A549 (cell line): ENCODE measurements at regions not wholly inside any gene's neighbourhood (a gene's known extent, or its start where the extent isn't known, plus 50 kb on each side); places are given as distances from the start of the nearest gene placed in this dataset.

Experiments
- EP300 ChIP-seq, 2 experiments: fragments of >200 bp; sonication (Bioruptor Twin); formaldehyde crosslinking; IDR thresholded peaks; 2 replicates in 1 of 2; 3 replicates in 1 of 2; pipeline ENCODE4 v1.6.1; 2016 to 2017
- PHF8 ChIP-seq: fragments of 200-600 bp; sonication (generic); IDR thresholded peaks from 2 replicates; pipeline ENCODE4 v1.6.1; 2016; ENCODE audit warnings: low read depth, mild to moderate bottlenecking, antibody characterized with exemption, moderate library complexity, borderline replicate concordance
- POLR2AphosphoS2 ChIP-seq: conservative IDR thresholded peaks from 2 replicates; pipeline ENCODE4 v1.6.1; 2012; ENCODE audit warnings: low read length, improper control_type of control experiment, inconsistent platforms
- TF ChIP-seq, protein P1 (sequence below): fragments of >200 bp; sonication (Bioruptor Twin); formaldehyde crosslinking; IDR thresholded peaks from 3 replicates; pipeline ENCODE4 v1.5.1; 2016
- TF ChIP-seq, protein P2 (sequence below): fragments of 200-600 bp; sonication (generic); IDR thresholded peaks from 2 replicates; pipeline ENCODE4 v1.6.1; 2016; ENCODE audit warnings: antibody characterized with exemption, mild to moderate bottlenecking, moderate library complexity

DNA sequence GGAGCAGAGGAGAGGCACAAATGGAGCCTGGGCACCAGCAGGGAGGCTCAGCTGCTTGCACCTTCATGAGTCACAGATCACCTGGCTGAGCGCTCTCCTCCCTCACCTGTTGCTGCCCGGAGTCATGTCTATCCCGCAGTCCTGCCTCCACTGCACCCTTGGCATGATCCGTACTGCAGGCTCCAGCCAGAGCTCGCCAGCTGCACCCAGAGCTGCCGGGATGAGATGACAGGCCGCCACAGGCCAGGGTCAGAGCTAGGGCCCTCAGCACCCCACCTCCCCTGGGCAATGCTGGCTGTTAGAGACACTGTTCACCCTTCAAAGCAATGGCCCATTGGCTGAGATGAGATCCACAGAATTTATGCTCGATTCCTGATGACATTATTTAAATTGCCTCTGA is 702.8 kb downstream of the TBC1D22A start:
- TF ChIP-seq PHF8 (no peak), POLR2AphosphoS2 (no peak), EP300 (IDR thresholded peaks at IDR 0.05) (no peak)
- TF ChIP-seq, protein P1, sequence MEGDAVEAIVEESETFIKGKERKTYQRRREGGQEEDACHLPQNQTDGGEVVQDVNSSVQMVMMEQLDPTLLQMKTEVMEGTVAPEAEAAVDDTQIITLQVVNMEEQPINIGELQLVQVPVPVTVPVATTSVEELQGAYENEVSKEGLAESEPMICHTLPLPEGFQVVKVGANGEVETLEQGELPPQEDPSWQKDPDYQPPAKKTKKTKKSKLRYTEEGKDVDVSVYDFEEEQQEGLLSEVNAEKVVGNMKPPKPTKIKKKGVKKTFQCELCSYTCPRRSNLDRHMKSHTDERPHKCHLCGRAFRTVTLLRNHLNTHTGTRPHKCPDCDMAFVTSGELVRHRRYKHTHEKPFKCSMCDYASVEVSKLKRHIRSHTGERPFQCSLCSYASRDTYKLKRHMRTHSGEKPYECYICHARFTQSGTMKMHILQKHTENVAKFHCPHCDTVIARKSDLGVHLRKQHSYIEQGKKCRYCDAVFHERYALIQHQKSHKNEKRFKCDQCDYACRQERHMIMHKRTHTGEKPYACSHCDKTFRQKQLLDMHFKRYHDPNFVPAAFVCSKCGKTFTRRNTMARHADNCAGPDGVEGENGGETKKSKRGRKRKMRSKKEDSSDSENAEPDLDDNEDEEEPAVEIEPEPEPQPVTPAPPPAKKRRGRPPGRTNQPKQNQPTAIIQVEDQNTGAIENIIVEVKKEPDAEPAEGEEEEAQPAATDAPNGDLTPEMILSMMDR, result no peak
- TF ChIP-seq, protein P2, sequence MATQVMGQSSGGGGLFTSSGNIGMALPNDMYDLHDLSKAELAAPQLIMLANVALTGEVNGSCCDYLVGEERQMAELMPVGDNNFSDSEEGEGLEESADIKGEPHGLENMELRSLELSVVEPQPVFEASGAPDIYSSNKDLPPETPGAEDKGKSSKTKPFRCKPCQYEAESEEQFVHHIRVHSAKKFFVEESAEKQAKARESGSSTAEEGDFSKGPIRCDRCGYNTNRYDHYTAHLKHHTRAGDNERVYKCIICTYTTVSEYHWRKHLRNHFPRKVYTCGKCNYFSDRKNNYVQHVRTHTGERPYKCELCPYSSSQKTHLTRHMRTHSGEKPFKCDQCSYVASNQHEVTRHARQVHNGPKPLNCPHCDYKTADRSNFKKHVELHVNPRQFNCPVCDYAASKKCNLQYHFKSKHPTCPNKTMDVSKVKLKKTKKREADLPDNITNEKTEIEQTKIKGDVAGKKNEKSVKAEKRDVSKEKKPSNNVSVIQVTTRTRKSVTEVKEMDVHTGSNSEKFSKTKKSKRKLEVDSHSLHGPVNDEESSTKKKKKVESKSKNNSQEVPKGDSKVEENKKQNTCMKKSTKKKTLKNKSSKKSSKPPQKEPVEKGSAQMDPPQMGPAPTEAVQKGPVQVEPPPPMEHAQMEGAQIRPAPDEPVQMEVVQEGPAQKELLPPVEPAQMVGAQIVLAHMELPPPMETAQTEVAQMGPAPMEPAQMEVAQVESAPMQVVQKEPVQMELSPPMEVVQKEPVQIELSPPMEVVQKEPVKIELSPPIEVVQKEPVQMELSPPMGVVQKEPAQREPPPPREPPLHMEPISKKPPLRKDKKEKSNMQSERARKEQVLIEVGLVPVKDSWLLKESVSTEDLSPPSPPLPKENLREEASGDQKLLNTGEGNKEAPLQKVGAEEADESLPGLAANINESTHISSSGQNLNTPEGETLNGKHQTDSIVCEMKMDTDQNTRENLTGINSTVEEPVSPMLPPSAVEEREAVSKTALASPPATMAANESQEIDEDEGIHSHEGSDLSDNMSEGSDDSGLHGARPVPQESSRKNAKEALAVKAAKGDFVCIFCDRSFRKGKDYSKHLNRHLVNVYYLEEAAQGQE, result no peak
